Vagina (tissue), 2 donors: ENCODE measurements at regions not wholly inside any gene's neighbourhood (a gene's known extent, or its start where the extent isn't known, plus 50 kb on each side); places are given as distances from the start of the nearest gene placed in this dataset.

Experiments
- POLR2AphosphoS5 ChIP-seq, 2 donors: sonication (generic); formaldehyde crosslinking; IDR thresholded peaks; one replicate each; pipeline ENCODE4 v1.9.0; 2017; ENCODE audit warnings: antibody characterized with exemption in 2 of 2, mild to moderate bottlenecking in 2 of 2, low read depth in 1 of 2; ENCODE audit not compliant: insufficient read depth in 1 of 2
- TF ChIP-seq, protein P1 (sequence below), 3 experiments: fragments of 450-650 bp in 2 of 3; fragments of 200-600 bp in 1 of 3; sonication (generic) in 1 of 3; IDR thresholded peaks; one replicate each; pipeline ENCODE4 v1.5.1; 2017 to 2019; ENCODE audit warnings: antibody characterized with exemption in 3 of 3, mild to moderate bottlenecking in 2 of 3, moderate library complexity in 2 of 3

- TF ChIP-seq POLR2AphosphoS5 (IDR thresholded peaks at IDR 0.05; ENCODE audit: insufficient read depth in 1 of 2, low read depth in 1 of 2), result no peak
- TF ChIP-seq, protein P1, sequence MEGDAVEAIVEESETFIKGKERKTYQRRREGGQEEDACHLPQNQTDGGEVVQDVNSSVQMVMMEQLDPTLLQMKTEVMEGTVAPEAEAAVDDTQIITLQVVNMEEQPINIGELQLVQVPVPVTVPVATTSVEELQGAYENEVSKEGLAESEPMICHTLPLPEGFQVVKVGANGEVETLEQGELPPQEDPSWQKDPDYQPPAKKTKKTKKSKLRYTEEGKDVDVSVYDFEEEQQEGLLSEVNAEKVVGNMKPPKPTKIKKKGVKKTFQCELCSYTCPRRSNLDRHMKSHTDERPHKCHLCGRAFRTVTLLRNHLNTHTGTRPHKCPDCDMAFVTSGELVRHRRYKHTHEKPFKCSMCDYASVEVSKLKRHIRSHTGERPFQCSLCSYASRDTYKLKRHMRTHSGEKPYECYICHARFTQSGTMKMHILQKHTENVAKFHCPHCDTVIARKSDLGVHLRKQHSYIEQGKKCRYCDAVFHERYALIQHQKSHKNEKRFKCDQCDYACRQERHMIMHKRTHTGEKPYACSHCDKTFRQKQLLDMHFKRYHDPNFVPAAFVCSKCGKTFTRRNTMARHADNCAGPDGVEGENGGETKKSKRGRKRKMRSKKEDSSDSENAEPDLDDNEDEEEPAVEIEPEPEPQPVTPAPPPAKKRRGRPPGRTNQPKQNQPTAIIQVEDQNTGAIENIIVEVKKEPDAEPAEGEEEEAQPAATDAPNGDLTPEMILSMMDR (IDR thresholded peaks at IDR 0.05), result no peak
These were observed 78.5 kb downstream of the SCGB2B2 start for GRCh38 chr19:34598217-34599155.
